Body of pancreas (tissue), 4 donors: ENCODE measurements at regions not wholly inside any gene's neighbourhood (a gene's known extent, or its start where the extent isn't known, plus 50 kb on each side); places are given as distances from the start of the nearest gene placed in this dataset.

Source experiments
- CTCF ChIP-seq, 7 experiments: fragments of 450-650 bp in 4 of 7; fragments of 200-600 bp in 3 of 7; sonication (generic) in 3 of 7; IDR thresholded peaks; one replicate each; pipeline ENCODE4 v1.5.1; 2016 to 2019; ENCODE audit warnings: antibody characterized with exemption in 7 of 7
- POLR2A ChIP-seq, 3 donors: fragments of 450-650 bp; IDR thresholded peaks; one replicate each; pipeline ENCODE4 v1.6.1; 2016; ENCODE audit warnings: antibody characterized with exemption in 3 of 3, mild to moderate bottlenecking in 2 of 3

GRCh38 chr12:105699209-105699608, 368.7 kb downstream of the C12orf75 start:
- TF ChIP-seq POLR2A (IDR thresholded peaks at IDR 0.05) (no peak), CTCF (IDR thresholded peaks at IDR 0.05) (no peak)
